ENCODE measurements at regions not wholly inside any gene's neighbourhood (a gene's known extent, or its start where the extent isn't known, plus 50 kb on each side); places are given as distances from the start of the nearest gene placed in this dataset.

- H3K36me3 Mint-ChIP-seq (ENCODE audit: insufficient read depth, unreplicated experiment): no peaks in the 10 kb centered on the region
- H3K9me3 Mint-ChIP-seq (ENCODE audit: unreplicated experiment): peaks cover 1% of the 10 kb centered on the region
- H3K27me3 Mint-ChIP-seq (ENCODE audit: insufficient read depth, unreplicated experiment): no peaks in the 10 kb centered on the region
- intact Hi-C loops (cut with micrococcal nuclease): loop anchor here (5.0 kb wide), 1 partner anchor 175 kb away; no protein-coding TSS in a partner anchor
- BruUV-seq (replicated peaks): no TSS peak
- ChIA-PET CTCF (interaction anchor here (0.7 to 2.3 kb wide), 8 partner anchors 8 to 198 kb away, joined by 3 to 15 read pairs (median 3); no protein-coding TSS in a partner anchor), POLR2A (no interaction called here)
- DNase-seq (ENCODE audit: unreplicated experiment): peak; percentile 31
- H3K4me3 Mint-ChIP-seq (ENCODE audit: unreplicated experiment): no peak overlapping the region
- TF ChIP-seq, protein P1, sequence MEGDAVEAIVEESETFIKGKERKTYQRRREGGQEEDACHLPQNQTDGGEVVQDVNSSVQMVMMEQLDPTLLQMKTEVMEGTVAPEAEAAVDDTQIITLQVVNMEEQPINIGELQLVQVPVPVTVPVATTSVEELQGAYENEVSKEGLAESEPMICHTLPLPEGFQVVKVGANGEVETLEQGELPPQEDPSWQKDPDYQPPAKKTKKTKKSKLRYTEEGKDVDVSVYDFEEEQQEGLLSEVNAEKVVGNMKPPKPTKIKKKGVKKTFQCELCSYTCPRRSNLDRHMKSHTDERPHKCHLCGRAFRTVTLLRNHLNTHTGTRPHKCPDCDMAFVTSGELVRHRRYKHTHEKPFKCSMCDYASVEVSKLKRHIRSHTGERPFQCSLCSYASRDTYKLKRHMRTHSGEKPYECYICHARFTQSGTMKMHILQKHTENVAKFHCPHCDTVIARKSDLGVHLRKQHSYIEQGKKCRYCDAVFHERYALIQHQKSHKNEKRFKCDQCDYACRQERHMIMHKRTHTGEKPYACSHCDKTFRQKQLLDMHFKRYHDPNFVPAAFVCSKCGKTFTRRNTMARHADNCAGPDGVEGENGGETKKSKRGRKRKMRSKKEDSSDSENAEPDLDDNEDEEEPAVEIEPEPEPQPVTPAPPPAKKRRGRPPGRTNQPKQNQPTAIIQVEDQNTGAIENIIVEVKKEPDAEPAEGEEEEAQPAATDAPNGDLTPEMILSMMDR (IDR thresholded peaks at IDR 0.05; ENCODE audit: unreplicated experiment): peak; percentile 56
- H3K4me1 Mint-ChIP-seq (ENCODE audit: insufficient read depth, unreplicated experiment): peaks cover 11% of the 10 kb centered on the region
- no peak overlapping the region for H3K27ac Mint-ChIP-seq (ENCODE audit: low read depth, unreplicated experiment)
Observed at GRCh38 chr6:78611886-78612480, 255.4 kb upstream of the IRAK1BP1 start.

GRCh38 chr6:78614961-78615360 lies 252.4 kb upstream of the IRAK1BP1 start:
- no TSS peak for BruUV-seq (replicated peaks)
- no peak for DNase-seq (ENCODE audit: unreplicated experiment)
- TF ChIP-seq, protein P1 (IDR thresholded peaks at IDR 0.05; ENCODE audit: unreplicated experiment): no peak
- Mint-ChIP-seq H3K4me3 (ENCODE audit: unreplicated experiment) (no peak overlapping the region), H3K4me1 (ENCODE audit: insufficient read depth, unreplicated experiment) (peaks cover 6% of the 10 kb centered on the region), H3K36me3 (ENCODE audit: insufficient read depth, unreplicated experiment) (no peaks in the 10 kb centered on the region), H3K27ac (ENCODE audit: low read depth, unreplicated experiment) (no peak overlapping the region), H3K27me3 (ENCODE audit: insufficient read depth, unreplicated experiment) (no peaks in the 10 kb centered on the region), H3K9me3 (ENCODE audit: unreplicated experiment) (no peaks in the 10 kb centered on the region)
- intact Hi-C loops (cut with micrococcal nuclease): loop anchor here (5.0 kb wide), 1 partner anchor 178 kb away; no protein-coding TSS in a partner anchor
- POLR2A ChIA-PET: interaction anchor here (1.2 kb wide), 1 partner anchor 17 kb away, joined by 7 read pairs; no protein-coding TSS in a partner anchor
- CTCF ChIA-PET: interaction anchor here (0.6 kb wide), 2 partner anchors 1125 to 1490 kb away, joined by 3 to 4 read pairs; no protein-coding TSS in a partner anchor

DNA sequence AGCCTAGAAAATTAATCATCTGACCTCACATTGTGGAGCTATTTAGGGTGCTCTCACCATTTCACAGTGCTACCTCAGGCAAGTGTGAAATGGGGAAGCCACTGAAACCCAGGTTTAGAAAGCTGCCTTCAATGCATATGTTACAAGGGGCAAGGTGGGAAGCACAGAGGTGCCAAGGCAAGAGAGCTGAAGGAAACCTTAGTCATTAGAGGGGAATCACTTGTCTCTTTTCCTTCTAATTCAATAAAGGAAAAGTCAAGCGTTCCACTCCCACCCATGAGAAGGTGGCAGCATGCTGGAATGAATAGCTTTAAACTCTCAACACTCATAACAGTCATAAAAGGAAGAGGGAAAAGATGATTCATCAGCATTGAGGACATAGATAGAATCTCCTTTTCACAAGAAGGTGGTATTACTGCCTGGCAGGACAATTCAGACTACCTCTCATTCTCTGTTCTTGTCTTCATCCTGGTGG lies 251.9 kb upstream of the IRAK1BP1 start:
- BruUV-seq (replicated peaks): no TSS peak
- no peaks in the 10 kb centered on the region for H3K9me3 Mint-ChIP-seq (ENCODE audit: unreplicated experiment)
- TF ChIP-seq, protein P1 (IDR thresholded peaks at IDR 0.05; ENCODE audit: unreplicated experiment): no peak
- DNase-seq (ENCODE audit: unreplicated experiment): no peak
- intact Hi-C loops (cut with micrococcal nuclease): no loop called here
- ChIA-PET POLR2A (interaction anchor here (1.2 kb wide), 1 partner anchor 18 kb away, joined by 7 read pairs; no protein-coding TSS in a partner anchor), CTCF (interaction anchor here (0.6 kb wide), 1 partner anchor 1490 kb away, joined by 4 read pairs; no protein-coding TSS in a partner anchor)
- no peak overlapping the region for H3K27ac Mint-ChIP-seq (ENCODE audit: low read depth, unreplicated experiment)
- H3K4me3 Mint-ChIP-seq (ENCODE audit: unreplicated experiment): no peak overlapping the region
- H3K27me3 Mint-ChIP-seq (ENCODE audit: insufficient read depth, unreplicated experiment): no peaks in the 10 kb centered on the region
- peaks cover 6% of the 10 kb centered on the region for H3K4me1 Mint-ChIP-seq (ENCODE audit: insufficient read depth, unreplicated experiment)
- H3K36me3 Mint-ChIP-seq (ENCODE audit: insufficient read depth, unreplicated experiment): no peaks in the 10 kb centered on the region

- ChIA-PET CTCF (interaction anchor here (0.9 kb wide), 1 partner anchor 879 kb away, joined by 3 read pairs; no protein-coding TSS in a partner anchor), POLR2A (no interaction called here)
- no peaks in the 10 kb centered on the region for H3K9me3 Mint-ChIP-seq (ENCODE audit: unreplicated experiment)
- peaks cover 6% of the 10 kb centered on the region for H3K4me1 Mint-ChIP-seq (ENCODE audit: insufficient read depth, unreplicated experiment)
- H3K27ac Mint-ChIP-seq (ENCODE audit: low read depth, unreplicated experiment): no peak overlapping the region
- intact Hi-C loops (cut with micrococcal nuclease): no loop called here
- DNase-seq (ENCODE audit: unreplicated experiment): no peak
- TF ChIP-seq, protein P1 (IDR thresholded peaks at IDR 0.05; ENCODE audit: unreplicated experiment): no peak
- H3K4me3 Mint-ChIP-seq (ENCODE audit: unreplicated experiment): no peak overlapping the region
- H3K36me3 Mint-ChIP-seq (ENCODE audit: insufficient read depth, unreplicated experiment): no peaks in the 10 kb centered on the region
- no TSS peak for BruUV-seq (replicated peaks)
- H3K27me3 Mint-ChIP-seq (ENCODE audit: insufficient read depth, unreplicated experiment): no peaks in the 10 kb centered on the region
Observed at GRCh38 chr6:78618970-78619369, 248.4 kb upstream of the IRAK1BP1 start.
